ENCODE measurements at regions not wholly inside any gene's neighbourhood (a gene's known extent, or its start where the extent isn't known, plus 50 kb on each side); places are given as distances from the start of the nearest gene placed in this dataset.

- Histone ChIP-seq H3K36me3 (ENCODE audit: insufficient read depth, low read length) (no peaks in the 10 kb centered on the region), H3K9me3 (ENCODE audit: low read length) (no peaks in the 10 kb centered on the region), H3K9me2 (ENCODE audit: insufficient read depth, low read length) (no peaks in the 10 kb centered on the region), H3K27me3 (ENCODE audit: insufficient read depth, low read depth, low read length) (no peaks in the 10 kb centered on the region), H3K79me2 (replicated peaks; ENCODE audit: insufficient read depth, low read length) (no peaks in the 10 kb centered on the region), H3F3A (ENCODE audit: insufficient read depth, low read length, poor library complexity, severe bottlenecking) (no peaks in the 10 kb centered on the region), H2AFZ (ENCODE audit: low read depth, low read length) (no peak overlapping the region), H3K9ac (ENCODE audit: low read length) (no peak overlapping the region), H3K4me2 (ENCODE audit: low read length) (no peak overlapping the region), H3K4me3 (ENCODE audit: low read length) (no peak overlapping the region), H3K27ac (ENCODE audit: low read length) (no peak overlapping the region), H4K20me1 (ENCODE audit: insufficient read depth) (no peaks in the 10 kb centered on the region)
- TF ChIP-seq REST (IDR thresholded peaks at IDR 0.05; ENCODE audit: borderline replicate concordance), result no peak
- TF ChIP-seq, protein P1, sequence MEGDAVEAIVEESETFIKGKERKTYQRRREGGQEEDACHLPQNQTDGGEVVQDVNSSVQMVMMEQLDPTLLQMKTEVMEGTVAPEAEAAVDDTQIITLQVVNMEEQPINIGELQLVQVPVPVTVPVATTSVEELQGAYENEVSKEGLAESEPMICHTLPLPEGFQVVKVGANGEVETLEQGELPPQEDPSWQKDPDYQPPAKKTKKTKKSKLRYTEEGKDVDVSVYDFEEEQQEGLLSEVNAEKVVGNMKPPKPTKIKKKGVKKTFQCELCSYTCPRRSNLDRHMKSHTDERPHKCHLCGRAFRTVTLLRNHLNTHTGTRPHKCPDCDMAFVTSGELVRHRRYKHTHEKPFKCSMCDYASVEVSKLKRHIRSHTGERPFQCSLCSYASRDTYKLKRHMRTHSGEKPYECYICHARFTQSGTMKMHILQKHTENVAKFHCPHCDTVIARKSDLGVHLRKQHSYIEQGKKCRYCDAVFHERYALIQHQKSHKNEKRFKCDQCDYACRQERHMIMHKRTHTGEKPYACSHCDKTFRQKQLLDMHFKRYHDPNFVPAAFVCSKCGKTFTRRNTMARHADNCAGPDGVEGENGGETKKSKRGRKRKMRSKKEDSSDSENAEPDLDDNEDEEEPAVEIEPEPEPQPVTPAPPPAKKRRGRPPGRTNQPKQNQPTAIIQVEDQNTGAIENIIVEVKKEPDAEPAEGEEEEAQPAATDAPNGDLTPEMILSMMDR (IDR thresholded peaks at IDR 0.05; ENCODE audit: poor library complexity, severe bottlenecking), result no peak
- TF ChIP-seq EP300 (conservative IDR thresholded peaks at IDR 0.05; ENCODE audit: poor library complexity, severe bottlenecking), result no peak
- TF ChIP-seq TAF1 (IDR thresholded peaks at IDR 0.05; ENCODE audit: low read depth), result no peak
- TF ChIP-seq POLR2AphosphoS5 (IDR thresholded peaks at IDR 0.05), result no peak
- TF ChIP-seq MXI1 (conservative IDR thresholded peaks at IDR 0.05; ENCODE audit: poor library complexity, severe bottlenecking), result no peak
- TF ChIP-seq RAD21 (conservative IDR thresholded peaks at IDR 0.05), result no peak
- TF ChIP-seq SMC3 (conservative IDR thresholded peaks at IDR 0.05; ENCODE audit: poor library complexity), result no peak
- no peak for TF ChIP-seq EZH2 (IDR thresholded peaks at IDR 0.05; ENCODE audit: borderline replicate concordance, insufficient read depth, low read length, poor library complexity, severe bottlenecking)
Measured at GRCh38 chr19:30674656-30675055, 302.5 kb downstream of the ZNF536 start.

DNA sequence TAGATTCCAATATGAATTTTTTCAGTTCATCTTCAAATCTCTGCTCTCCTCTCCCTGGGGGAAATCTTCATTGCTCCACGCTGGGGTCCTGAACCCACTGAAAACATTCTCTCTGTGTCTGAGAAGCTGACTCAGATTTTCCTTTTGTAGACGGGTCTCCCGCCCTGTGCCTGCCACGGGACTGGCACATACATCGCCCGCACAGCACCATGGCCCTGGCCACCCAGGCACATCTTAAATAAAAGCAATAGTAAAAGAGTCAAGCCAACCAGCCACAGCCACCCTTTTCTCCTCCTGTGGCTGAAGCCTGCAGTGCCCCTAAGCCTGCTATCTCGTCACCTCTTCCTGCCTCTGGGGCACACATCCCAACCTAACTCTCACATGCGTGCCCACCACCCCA lies 301.2 kb downstream of the ZNF536 start:
- Histone ChIP-seq H3F3A (ENCODE audit: insufficient read depth, low read length, poor library complexity, severe bottlenecking) (no peaks in the 10 kb centered on the region), H2AFZ (ENCODE audit: low read depth, low read length) (no peak overlapping the region), H3K4me2 (ENCODE audit: low read length) (no peak overlapping the region), H3K9me3 (ENCODE audit: low read length) (no peaks in the 10 kb centered on the region), H3K27ac (ENCODE audit: low read length) (no peak overlapping the region), H3K9me2 (ENCODE audit: insufficient read depth, low read length) (no peaks in the 10 kb centered on the region), H3K36me3 (ENCODE audit: insufficient read depth, low read length) (no peaks in the 10 kb centered on the region), H4K20me1 (ENCODE audit: insufficient read depth) (no peaks in the 10 kb centered on the region), H3K27me3 (ENCODE audit: insufficient read depth, low read depth, low read length) (no peaks in the 10 kb centered on the region), H3K79me2 (replicated peaks; ENCODE audit: insufficient read depth, low read length) (no peaks in the 10 kb centered on the region), H3K4me3 (ENCODE audit: low read length) (no peak overlapping the region), H3K9ac (ENCODE audit: low read length) (no peak overlapping the region)
- no peak for TF ChIP-seq EP300 (conservative IDR thresholded peaks at IDR 0.05; ENCODE audit: poor library complexity, severe bottlenecking)
- TF ChIP-seq EZH2 (IDR thresholded peaks at IDR 0.05; ENCODE audit: borderline replicate concordance, insufficient read depth, low read length, poor library complexity, severe bottlenecking), result no peak
- no peak for TF ChIP-seq REST (IDR thresholded peaks at IDR 0.05; ENCODE audit: borderline replicate concordance)
- TF ChIP-seq POLR2AphosphoS5 (IDR thresholded peaks at IDR 0.05), result no peak
- TF ChIP-seq SMC3 (conservative IDR thresholded peaks at IDR 0.05; ENCODE audit: poor library complexity), result no peak
- TF ChIP-seq, protein P1 (IDR thresholded peaks at IDR 0.05; ENCODE audit: poor library complexity, severe bottlenecking), result no peak
- TF ChIP-seq RAD21 (conservative IDR thresholded peaks at IDR 0.05), result no peak
- TF ChIP-seq MXI1 (conservative IDR thresholded peaks at IDR 0.05; ENCODE audit: poor library complexity, severe bottlenecking), result no peak
- no peak for TF ChIP-seq TAF1 (IDR thresholded peaks at IDR 0.05; ENCODE audit: low read depth)

Measured in neural cell (in vitro differentiated cells).